Loucy (cell line): ENCODE measurements at regions not wholly inside any gene's neighbourhood (a gene's known extent, or its start where the extent isn't known, plus 50 kb on each side); places are given as distances from the start of the nearest gene placed in this dataset.

Experiments used
- H2AFZ ChIP-seq: fragments of 200-600 bp; sonication (generic); 2 replicates; pipeline ENCODE4 v1.6.0; 2016; ENCODE audit warnings: antibody characterized with exemption, mild to moderate bottlenecking, low read length, moderate library complexity
- H3F3A ChIP-seq: fragments of 200-600 bp; 2 replicates; pipeline ENCODE4 v1.6.0; 2016; ENCODE audit warnings: antibody characterized with exemption, low read depth, mild to moderate bottlenecking
- H3K27me3 ChIP-seq: fragments of 200-600 bp; sonication (generic); 2 replicates; pipeline ENCODE4 v1.6.1; 2014; ENCODE audit warnings: low read length, mild to moderate bottlenecking; ENCODE audit not compliant: insufficient read depth, poor library complexity, severe bottlenecking
- H3K36me3 ChIP-seq: fragments of 200-600 bp; sonication (generic); 2 replicates; pipeline ENCODE4 v1.6.1; 2016; ENCODE audit warnings: low read length; ENCODE audit not compliant: insufficient read depth
- H3K4me1 ChIP-seq: fragments of 200-600 bp; sonication (generic); 2 replicates; pipeline ENCODE4 v1.5.1; 2014; ENCODE audit warnings: low read length, mild to moderate bottlenecking; ENCODE audit not compliant: insufficient read depth, poor library complexity, severe bottlenecking
- H3K4me2 ChIP-seq: fragments of 200-600 bp; sonication (generic); 2 replicates; pipeline ENCODE4 v1.6.0; 2014; ENCODE audit warnings: antibody characterized with exemption, low read length, low read depth, mild to moderate bottlenecking; ENCODE audit not compliant: poor library complexity, severe bottlenecking
- H3K4me3 ChIP-seq: fragments of 200-600 bp; sonication (generic); 2 replicates; pipeline ENCODE4 v1.5.1; 2014; ENCODE audit warnings: low read length, mild to moderate bottlenecking, mixed read lengths; ENCODE audit not compliant: poor library complexity, severe bottlenecking
- H3K79me2 ChIP-seq: fragments of 200-600 bp; sonication (generic); 2 replicates; pipeline ENCODE4 v1.6.1; 2014; ENCODE audit warnings: low read length; ENCODE audit not compliant: insufficient read depth
- H3K9ac ChIP-seq: fragments of 200-600 bp; sonication (generic); 2 replicates; pipeline ENCODE4 v1.6.0; 2014; ENCODE audit warnings: mild to moderate bottlenecking, low read depth, low read length, moderate library complexity; ENCODE audit not compliant: poor library complexity, severe bottlenecking
- H3K9me2 ChIP-seq: fragments of 200-600 bp; sonication (generic); replicated peaks from 2 replicates; pipeline ENCODE4 v1.6.1; 2016; ENCODE audit warnings: low read depth, low read length, mixed read lengths
- H3K9me3 ChIP-seq: fragments of 200-600 bp; sonication (generic); 2 replicates; pipeline ENCODE4 v1.6.1; 2014; ENCODE audit warnings: mild to moderate bottlenecking, antibody characterized with exemption, low read length, low read depth; ENCODE audit not compliant: insufficient read depth
- H4K20me1 ChIP-seq: fragments of 200-600 bp; sonication (generic); 2 replicates; pipeline ENCODE4 v1.6.0; 2014; ENCODE audit warnings: antibody characterized with exemption, low read length, mild to moderate bottlenecking; ENCODE audit not compliant: insufficient read depth, poor library complexity, severe bottlenecking
- EZH2phosphoT487 ChIP-seq: fragments of 200-600 bp; IDR thresholded peaks from 2 replicates; pipeline ENCODE4 v1.6.1; 2018; ENCODE audit warnings: antibody characterized with exemption, mild to moderate bottlenecking, moderate library complexity, borderline replicate concordance
- TF ChIP-seq, protein P1 (sequence below): fragments of 200-600 bp; sonication (generic); conservative IDR thresholded peaks from 2 replicates; pipeline ENCODE4 v1.5.1; 2014; ENCODE audit warnings: mild to moderate bottlenecking, antibody characterized with exemption, low read length

DNA sequence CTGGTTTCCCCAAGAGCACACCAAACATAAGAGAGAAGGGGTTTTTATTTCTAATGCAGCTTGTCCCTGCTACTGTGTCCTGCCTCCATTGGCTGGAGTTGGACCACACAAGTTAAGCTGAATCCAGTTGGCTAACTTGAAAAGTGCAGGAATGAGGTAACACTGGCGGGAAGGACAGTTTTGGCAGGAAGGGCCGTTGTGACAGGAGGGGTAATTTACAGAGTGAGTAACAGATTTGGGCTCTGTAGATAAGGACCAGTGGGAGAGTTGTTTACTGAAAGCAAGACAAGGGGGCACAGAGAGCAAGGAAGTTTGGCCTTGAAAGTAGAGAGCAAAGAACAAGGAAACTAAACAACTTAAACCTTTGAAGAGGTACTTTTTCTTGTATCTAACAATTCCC lies 1623.3 kb upstream of the RAG2 start:
- Histone ChIP-seq H3K4me2 (no peak overlapping the region), H2AFZ (no peak overlapping the region), H3K9ac (no peak overlapping the region), H3K9me2 (no peaks in the 10 kb centered on the region), H3K27me3 (no peaks in the 10 kb centered on the region), H4K20me1 (no peaks in the 10 kb centered on the region), H3F3A (no peaks in the 10 kb centered on the region), H3K9me3 (no peaks in the 10 kb centered on the region; the same call in 1 of the 2 replicates), H3K4me3 (no peak overlapping the region), H3K36me3 (no peaks in the 10 kb centered on the region), H3K79me2 (no peaks in the 10 kb centered on the region), H3K4me1 (no peaks in the 10 kb centered on the region)
- TF ChIP-seq, protein P1, sequence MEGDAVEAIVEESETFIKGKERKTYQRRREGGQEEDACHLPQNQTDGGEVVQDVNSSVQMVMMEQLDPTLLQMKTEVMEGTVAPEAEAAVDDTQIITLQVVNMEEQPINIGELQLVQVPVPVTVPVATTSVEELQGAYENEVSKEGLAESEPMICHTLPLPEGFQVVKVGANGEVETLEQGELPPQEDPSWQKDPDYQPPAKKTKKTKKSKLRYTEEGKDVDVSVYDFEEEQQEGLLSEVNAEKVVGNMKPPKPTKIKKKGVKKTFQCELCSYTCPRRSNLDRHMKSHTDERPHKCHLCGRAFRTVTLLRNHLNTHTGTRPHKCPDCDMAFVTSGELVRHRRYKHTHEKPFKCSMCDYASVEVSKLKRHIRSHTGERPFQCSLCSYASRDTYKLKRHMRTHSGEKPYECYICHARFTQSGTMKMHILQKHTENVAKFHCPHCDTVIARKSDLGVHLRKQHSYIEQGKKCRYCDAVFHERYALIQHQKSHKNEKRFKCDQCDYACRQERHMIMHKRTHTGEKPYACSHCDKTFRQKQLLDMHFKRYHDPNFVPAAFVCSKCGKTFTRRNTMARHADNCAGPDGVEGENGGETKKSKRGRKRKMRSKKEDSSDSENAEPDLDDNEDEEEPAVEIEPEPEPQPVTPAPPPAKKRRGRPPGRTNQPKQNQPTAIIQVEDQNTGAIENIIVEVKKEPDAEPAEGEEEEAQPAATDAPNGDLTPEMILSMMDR, result no peak
- TF ChIP-seq EZH2phosphoT487, result no peak

DNA sequence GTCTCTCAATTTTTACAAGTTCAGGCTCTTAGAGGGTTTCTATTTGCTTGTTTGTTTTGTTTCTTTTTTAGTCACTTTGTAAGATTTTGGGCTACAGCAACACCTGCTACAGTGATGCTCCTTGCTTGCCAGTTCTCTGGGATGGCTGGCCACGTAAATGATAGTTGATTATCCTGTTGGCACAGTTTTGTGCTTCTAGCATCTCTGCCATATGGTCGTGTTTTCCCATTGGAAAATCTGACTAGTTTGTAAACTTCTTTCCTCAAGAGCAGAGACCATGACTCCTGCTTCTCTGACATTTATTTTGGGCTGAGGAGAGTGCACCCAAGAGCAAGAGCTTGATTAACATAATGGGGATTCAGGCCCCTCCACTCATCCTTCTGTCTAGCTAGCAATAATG lies 1621.6 kb upstream of the RAG2 start:
- Histone ChIP-seq H3K4me3 (no peak overlapping the region), H3K4me1 (no peaks in the 10 kb centered on the region), H3K9me3 (no peaks in the 10 kb centered on the region; the same call in 1 of the 2 replicates), H3K79me2 (no peaks in the 10 kb centered on the region), H3K9me2 (no peaks in the 10 kb centered on the region), H3K4me2 (no peak overlapping the region), H2AFZ (no peak overlapping the region), H3K36me3 (no peaks in the 10 kb centered on the region), H3K27me3 (no peaks in the 10 kb centered on the region), H3K9ac (no peak overlapping the region), H4K20me1 (no peaks in the 10 kb centered on the region), H3F3A (no peaks in the 10 kb centered on the region)
- TF ChIP-seq, protein P1, result no peak
- no peak for TF ChIP-seq EZH2phosphoT487

DNA sequence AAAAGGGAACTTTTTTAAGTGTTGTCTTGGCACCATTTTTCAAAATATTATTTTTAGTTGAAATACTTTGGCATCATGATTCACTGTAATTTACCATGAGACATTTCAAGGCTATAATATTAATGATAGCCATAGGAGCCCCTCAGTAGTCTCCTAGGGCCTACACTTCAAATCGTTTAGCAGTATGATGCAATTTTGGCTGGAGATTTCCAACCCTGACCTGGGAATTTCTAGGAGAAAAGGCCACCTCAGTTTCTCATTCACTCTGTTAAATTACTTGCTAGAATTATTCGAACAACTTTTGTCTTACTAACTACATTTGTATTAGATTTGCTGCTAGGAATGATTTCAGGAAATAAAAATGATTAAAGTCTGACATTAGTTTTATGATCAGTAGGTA lies 1610.9 kb upstream of the RAG2 start:
- Histone ChIP-seq H3K79me2 (no peaks in the 10 kb centered on the region), H3K9me3 (no peaks in the 10 kb centered on the region), H3K27me3 (no peaks in the 10 kb centered on the region), H3K36me3 (no peaks in the 10 kb centered on the region), H2AFZ (no peak overlapping the region), H3K4me2 (no peak overlapping the region), H3K4me3 (no peak overlapping the region), H3F3A (no peaks in the 10 kb centered on the region), H3K9me2 (no peaks in the 10 kb centered on the region), H3K4me1 (no peaks in the 10 kb centered on the region), H3K9ac (no peak overlapping the region), H4K20me1 (no peaks in the 10 kb centered on the region)
- TF ChIP-seq, protein P1, result no peak
- no peak for TF ChIP-seq EZH2phosphoT487
